ENCODE measurements at regions not wholly inside any gene's neighbourhood (a gene's known extent, or its start where the extent isn't known, plus 50 kb on each side); places are given as distances from the start of the nearest gene placed in this dataset.

DNA sequence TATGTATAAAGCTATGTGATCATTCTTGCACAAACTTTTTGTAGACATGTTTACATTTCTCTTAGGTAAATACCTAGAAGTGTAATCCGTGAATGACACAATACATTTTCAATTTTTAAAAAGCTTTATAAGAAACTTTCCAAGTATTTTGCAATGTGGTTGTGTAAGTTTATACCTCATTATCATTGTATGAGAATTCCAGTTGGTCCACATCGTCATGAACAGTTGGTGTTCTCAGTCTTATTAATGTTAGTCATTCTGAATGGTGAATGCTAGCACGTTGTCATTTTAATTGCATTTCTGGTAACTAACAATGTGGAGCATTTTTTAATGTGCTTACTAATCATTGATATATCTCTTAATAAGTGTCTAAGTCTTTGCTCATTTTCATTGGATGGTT is 116.5 kb upstream of the F13A1 start:
- no peak for DNase-seq
- TF ChIP-seq, protein P1, sequence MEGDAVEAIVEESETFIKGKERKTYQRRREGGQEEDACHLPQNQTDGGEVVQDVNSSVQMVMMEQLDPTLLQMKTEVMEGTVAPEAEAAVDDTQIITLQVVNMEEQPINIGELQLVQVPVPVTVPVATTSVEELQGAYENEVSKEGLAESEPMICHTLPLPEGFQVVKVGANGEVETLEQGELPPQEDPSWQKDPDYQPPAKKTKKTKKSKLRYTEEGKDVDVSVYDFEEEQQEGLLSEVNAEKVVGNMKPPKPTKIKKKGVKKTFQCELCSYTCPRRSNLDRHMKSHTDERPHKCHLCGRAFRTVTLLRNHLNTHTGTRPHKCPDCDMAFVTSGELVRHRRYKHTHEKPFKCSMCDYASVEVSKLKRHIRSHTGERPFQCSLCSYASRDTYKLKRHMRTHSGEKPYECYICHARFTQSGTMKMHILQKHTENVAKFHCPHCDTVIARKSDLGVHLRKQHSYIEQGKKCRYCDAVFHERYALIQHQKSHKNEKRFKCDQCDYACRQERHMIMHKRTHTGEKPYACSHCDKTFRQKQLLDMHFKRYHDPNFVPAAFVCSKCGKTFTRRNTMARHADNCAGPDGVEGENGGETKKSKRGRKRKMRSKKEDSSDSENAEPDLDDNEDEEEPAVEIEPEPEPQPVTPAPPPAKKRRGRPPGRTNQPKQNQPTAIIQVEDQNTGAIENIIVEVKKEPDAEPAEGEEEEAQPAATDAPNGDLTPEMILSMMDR (IDR thresholded peaks at IDR 0.05; ENCODE audit: partially characterized antibody, unreplicated experiment): no peak
- Mint-ChIP-seq H3K27me3 (ENCODE audit: unreplicated experiment) (no peaks in the 10 kb centered on the region), H3K9me3 (ENCODE audit: unreplicated experiment) (no peaks in the 10 kb centered on the region), H3K4me1 (ENCODE audit: low read depth, unreplicated experiment) (peaks cover 2% of the 10 kb centered on the region), H3K4me3 (ENCODE audit: unreplicated experiment) (no peak overlapping the region), H3K27ac (ENCODE audit: unreplicated experiment) (no peak overlapping the region), H3K36me3 (ENCODE audit: unreplicated experiment) (peaks cover 3% of the 10 kb centered on the region)

GRCh38 chr6:6438286-6438685 is 117.8 kb upstream of the F13A1 start:
- H3K27ac Mint-ChIP-seq (ENCODE audit: unreplicated experiment): no peak overlapping the region
- peaks cover 3% of the 10 kb centered on the region for H3K36me3 Mint-ChIP-seq (ENCODE audit: unreplicated experiment)
- no peaks in the 10 kb centered on the region for H3K27me3 Mint-ChIP-seq (ENCODE audit: unreplicated experiment)
- DNase-seq: no peak
- TF ChIP-seq, protein P1 (IDR thresholded peaks at IDR 0.05; ENCODE audit: partially characterized antibody, unreplicated experiment): no peak
- no peak overlapping the region for H3K4me3 Mint-ChIP-seq (ENCODE audit: unreplicated experiment)
- peaks cover 2% of the 10 kb centered on the region for H3K4me1 Mint-ChIP-seq (ENCODE audit: low read depth, unreplicated experiment)
- no peaks in the 10 kb centered on the region for H3K9me3 Mint-ChIP-seq (ENCODE audit: unreplicated experiment)

GRCh38 chr6:6439778-6440177 is 119.3 kb upstream of the F13A1 start:
- DNase-seq: no peak
- Mint-ChIP-seq H3K9me3 (ENCODE audit: unreplicated experiment) (no peaks in the 10 kb centered on the region), H3K27me3 (ENCODE audit: unreplicated experiment) (no peaks in the 10 kb centered on the region), H3K4me1 (ENCODE audit: low read depth, unreplicated experiment) (peaks cover 2% of the 10 kb centered on the region), H3K27ac (ENCODE audit: unreplicated experiment) (no peak overlapping the region), H3K36me3 (ENCODE audit: unreplicated experiment) (peaks cover 3% of the 10 kb centered on the region), H3K4me3 (ENCODE audit: unreplicated experiment) (no peak overlapping the region)
- TF ChIP-seq, protein P1 (IDR thresholded peaks at IDR 0.05; ENCODE audit: partially characterized antibody, unreplicated experiment): no peak

GRCh38 chr6:6452002-6452401 is 131.5 kb upstream of the F13A1 start:
- H3K9me3 Mint-ChIP-seq (ENCODE audit: unreplicated experiment): peaks cover 1% of the 10 kb centered on the region
- no peak for DNase-seq
- H3K4me3 Mint-ChIP-seq (ENCODE audit: unreplicated experiment): no peak overlapping the region
- H3K4me1 Mint-ChIP-seq (ENCODE audit: low read depth, unreplicated experiment): no peaks in the 10 kb centered on the region
- TF ChIP-seq, protein P1 (IDR thresholded peaks at IDR 0.05; ENCODE audit: partially characterized antibody, unreplicated experiment): no peak
- H3K36me3 Mint-ChIP-seq (ENCODE audit: unreplicated experiment): no peaks in the 10 kb centered on the region
- H3K27me3 Mint-ChIP-seq (ENCODE audit: unreplicated experiment): no peaks in the 10 kb centered on the region
- no peak overlapping the region for H3K27ac Mint-ChIP-seq (ENCODE audit: unreplicated experiment)

GRCh38 chr6:6453186-6453585 is 132.7 kb upstream of the F13A1 start:
- Mint-ChIP-seq H3K9me3 (ENCODE audit: unreplicated experiment) (peaks cover 1% of the 10 kb centered on the region), H3K27me3 (ENCODE audit: unreplicated experiment) (no peaks in the 10 kb centered on the region), H3K4me1 (ENCODE audit: low read depth, unreplicated experiment) (no peaks in the 10 kb centered on the region), H3K36me3 (ENCODE audit: unreplicated experiment) (no peaks in the 10 kb centered on the region), H3K4me3 (ENCODE audit: unreplicated experiment) (no peak overlapping the region), H3K27ac (ENCODE audit: unreplicated experiment) (no peak overlapping the region)
- TF ChIP-seq, protein P1 (IDR thresholded peaks at IDR 0.05; ENCODE audit: partially characterized antibody, unreplicated experiment): no peak
- DNase-seq: no peak

All from glutamatergic neuron (in vitro differentiated cells).